OCI-LY3 (cell line): ENCODE measurements at regions not wholly inside any gene's neighbourhood (a gene's known extent, or its start where the extent isn't known, plus 50 kb on each side); places are given as distances from the start of the nearest gene placed in this dataset.
"Not testable (repeated sequence)": the region's sequence is repeated elsewhere in the genome, so short reads cannot be mapped to it uniquely, and the experiment has no call there.

Experiments used
- H2AFZ ChIP-seq: fragments of 200-600, 300-600 bp; shearing (Covaris generic); 2 replicates; pipeline ENCODE4 v1.6.0; 2014; ENCODE audit warnings: antibody characterized with exemption, low read depth, low read length
- H3K27ac ChIP-seq: fragments of 200-600, 300-600 bp; sonication (generic); 2 replicates; pipeline ENCODE4 v1.5.1; 2014; ENCODE audit warnings: mild to moderate bottlenecking, low read length, moderate library complexity, mixed read lengths
- H3K27me3 ChIP-seq: fragments of 200-600, 300-600 bp; sonication (generic); 2 replicates; pipeline ENCODE4 v1.6.1; 2014; ENCODE audit warnings: low read depth, low read length, mixed read lengths
- H3K36me3 ChIP-seq: fragments of 200-600, 300-600 bp; sonication (generic); replicated peaks from 2 replicates; pipeline ENCODE3; 2014; ENCODE audit warnings: low read depth, low read length, mixed read lengths
- H3K4me1 ChIP-seq: fragments of 300-600, 200-600 bp; sonication (generic); 2 replicates; pipeline ENCODE4 v1.6.1; 2014; ENCODE audit warnings: low read length, mixed read lengths
- H3K4me2 ChIP-seq: fragments of 200-600, 300-600 bp; sonication (generic); 2 replicates; pipeline ENCODE4 v1.6.1; 2014; ENCODE audit warnings: low read length, mixed read lengths
- H3K4me3 ChIP-seq: fragments of 300-600, 200-600 bp; sonication (generic); 2 replicates; pipeline ENCODE4 v1.5.1; 2014; ENCODE audit warnings: antibody characterized with exemption, mild to moderate bottlenecking, low read length, moderate library complexity
- H3K79me2 ChIP-seq: fragments of 300-600, 200-600 bp; shearing (Covaris generic); 2 replicates; pipeline ENCODE4 v1.6.1; 2014; ENCODE audit warnings: mild to moderate bottlenecking, low read length, mixed read lengths
- H3K9ac ChIP-seq: fragments of 300-600, 200-600 bp; shearing (Covaris generic); 2 replicates; pipeline ENCODE4 v1.6.0; 2014; ENCODE audit warnings: mild to moderate bottlenecking, low read length, moderate library complexity
- H3K9me3 ChIP-seq: fragments of 200-600, 300-600 bp; shearing (Covaris generic); 2 replicates; pipeline ENCODE4 v1.6.1; 2014; ENCODE audit warnings: low read length, mixed read lengths; ENCODE audit not compliant: insufficient read depth
- H4K20me1 ChIP-seq: fragments of 200-600, 300-600 bp; sonication (generic); 2 replicates; pipeline ENCODE4 v1.6.1; 2016; ENCODE audit warnings: low read length, mixed read lengths; ENCODE audit not compliant: insufficient read depth

DNA sequence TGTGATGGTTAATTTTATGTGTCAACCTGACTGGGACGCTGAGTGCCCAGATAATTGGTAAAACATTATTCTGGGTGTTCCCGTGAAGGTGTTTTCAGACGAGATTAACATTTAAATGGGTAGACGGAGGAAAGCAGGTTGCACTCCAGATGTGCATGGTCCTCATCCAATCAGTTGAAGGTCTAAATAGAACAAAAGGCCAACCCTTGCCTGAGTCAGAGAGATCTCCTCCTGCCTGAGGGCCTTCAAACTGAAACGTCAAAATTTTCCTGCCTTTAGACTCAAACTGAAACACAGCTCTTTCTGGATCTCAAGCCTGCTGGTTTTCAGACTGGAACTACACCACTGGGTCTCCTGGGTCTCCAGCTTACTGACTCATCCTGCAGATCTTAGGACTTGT is 73.5 kb downstream of the NPIPA8 start:
- not testable (repeated sequence) for H3K4me2 ChIP-seq, H3K36me3 ChIP-seq, H3K27me3 ChIP-seq, H2AFZ ChIP-seq, H3K4me1 ChIP-seq, H3K9me3 ChIP-seq, H3K27ac ChIP-seq, H3K79me2 ChIP-seq, H3K4me3 ChIP-seq, H3K9ac ChIP-seq, H4K20me1 ChIP-seq

DNA sequence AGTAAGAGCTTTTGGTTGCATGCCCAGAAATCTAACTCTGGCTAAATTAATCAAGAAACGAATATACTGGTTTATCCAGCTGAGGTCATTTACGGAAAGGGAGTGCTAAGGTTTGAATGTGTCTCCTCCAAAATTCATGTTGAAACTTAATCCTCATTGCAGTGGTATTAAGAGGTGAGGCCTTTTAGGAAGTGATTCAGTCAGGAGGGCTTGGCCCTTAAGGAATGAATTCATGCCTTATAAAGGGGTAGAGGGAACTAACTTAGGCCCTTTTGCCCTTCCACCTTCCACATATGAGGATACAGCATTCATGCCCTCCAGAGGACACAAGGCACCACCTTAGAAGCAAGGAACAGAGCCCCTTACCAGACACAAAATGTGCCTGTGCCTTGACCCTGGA is 74.7 kb downstream of the NPIPA8 start:
- not testable (repeated sequence) for H3K4me3 ChIP-seq, H3K79me2 ChIP-seq, H2AFZ ChIP-seq, H3K36me3 ChIP-seq, H3K4me1 ChIP-seq, H4K20me1 ChIP-seq, H3K9me3 ChIP-seq, H3K27me3 ChIP-seq, H3K27ac ChIP-seq, H3K4me2 ChIP-seq, H3K9ac ChIP-seq

DNA sequence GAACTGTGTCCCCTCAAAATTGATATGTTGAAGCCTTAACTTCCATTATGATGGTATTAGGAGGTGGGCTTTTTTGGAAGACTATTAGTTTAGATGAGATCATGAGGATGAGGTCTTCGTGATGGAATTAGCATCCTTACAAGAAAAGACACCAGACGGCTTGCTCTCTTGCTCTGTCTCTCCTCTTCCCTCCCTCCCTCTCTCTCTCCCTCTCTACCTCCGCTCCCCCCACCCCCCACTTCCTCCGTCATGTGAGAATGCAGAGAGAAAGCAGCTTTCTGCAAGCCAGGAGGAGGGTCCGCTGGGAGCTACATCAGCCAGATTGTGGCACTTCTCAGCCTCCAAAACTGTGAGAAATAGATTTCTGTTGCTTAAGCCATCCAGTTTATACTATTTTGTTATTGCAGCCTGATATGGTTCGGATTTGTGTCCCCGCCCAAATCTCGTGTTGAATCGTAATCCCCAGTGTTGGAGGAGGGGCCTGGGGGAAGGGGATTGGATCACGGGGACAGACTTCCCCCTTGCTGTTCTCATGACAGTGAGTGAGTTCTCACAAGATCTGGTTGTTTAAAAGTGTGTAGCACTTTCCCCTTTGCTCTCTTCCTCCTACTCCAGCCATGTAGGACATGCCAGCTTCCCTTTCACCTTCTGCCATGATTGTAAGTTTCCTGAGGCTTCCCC is 76.9 kb downstream of the NPIPA8 start:
- H4K20me1 ChIP-seq, H3K27me3 ChIP-seq, H3K79me2 ChIP-seq, H3K4me1 ChIP-seq, H3K4me3 ChIP-seq, H3K9me3 ChIP-seq, H2AFZ ChIP-seq, H3K27ac ChIP-seq, H3K36me3 ChIP-seq, H3K9ac ChIP-seq, H3K4me2 ChIP-seq: not testable (repeated sequence)

DNA sequence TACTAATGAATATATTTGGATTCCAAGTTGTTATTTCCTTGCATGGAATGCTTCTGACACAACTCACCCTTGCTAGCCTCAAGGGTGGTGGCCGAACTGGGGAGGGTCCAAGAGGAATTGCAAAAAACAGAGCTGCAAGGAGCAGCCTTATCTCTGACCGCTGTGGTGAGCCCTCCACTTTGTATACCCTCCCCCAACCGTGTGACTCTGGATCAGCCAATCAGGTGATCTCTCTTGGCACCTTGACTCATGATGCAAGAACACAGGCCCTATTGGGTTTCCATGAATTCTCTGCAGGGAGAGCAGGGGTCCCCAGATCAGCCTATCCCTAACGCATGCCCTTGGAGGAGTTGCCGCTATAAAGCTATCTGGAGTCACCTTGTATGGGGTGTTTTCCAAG is 83.6 kb downstream of the NPIPA8 start:
- H3K4me3 ChIP-seq, H2AFZ ChIP-seq, H3K79me2 ChIP-seq, H3K4me2 ChIP-seq, H3K27me3 ChIP-seq, H3K27ac ChIP-seq, H3K36me3 ChIP-seq, H3K9me3 ChIP-seq, H3K9ac ChIP-seq, H4K20me1 ChIP-seq, H3K4me1 ChIP-seq: not testable (repeated sequence)

DNA sequence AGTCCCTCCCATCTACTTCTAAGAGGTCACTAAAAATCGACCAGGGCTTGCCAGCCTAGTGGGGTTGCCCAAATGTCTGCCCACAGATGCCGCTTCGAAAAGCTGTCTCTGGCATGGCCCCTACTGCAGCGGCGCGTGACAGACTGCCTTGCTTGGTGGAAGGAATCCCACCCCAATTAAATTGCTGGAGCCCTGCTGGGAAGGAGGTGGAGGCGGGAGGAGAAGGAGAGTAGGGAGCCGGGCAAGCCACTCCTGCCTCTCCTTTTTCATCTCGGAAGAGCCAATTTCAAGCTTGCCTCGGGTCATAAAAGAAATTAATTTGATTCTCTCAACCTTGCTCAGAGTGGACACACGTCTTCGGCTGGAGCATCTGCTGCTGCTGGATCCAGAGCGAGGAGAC is 106.0 kb downstream of the NPIPA8 start:
- not testable (repeated sequence) for H3K27ac ChIP-seq, H3K4me1 ChIP-seq, H3K4me3 ChIP-seq, H3K9me3 ChIP-seq, H3K79me2 ChIP-seq, H3K9ac ChIP-seq, H3K4me2 ChIP-seq, H2AFZ ChIP-seq, H3K27me3 ChIP-seq, H3K36me3 ChIP-seq, H4K20me1 ChIP-seq

DNA sequence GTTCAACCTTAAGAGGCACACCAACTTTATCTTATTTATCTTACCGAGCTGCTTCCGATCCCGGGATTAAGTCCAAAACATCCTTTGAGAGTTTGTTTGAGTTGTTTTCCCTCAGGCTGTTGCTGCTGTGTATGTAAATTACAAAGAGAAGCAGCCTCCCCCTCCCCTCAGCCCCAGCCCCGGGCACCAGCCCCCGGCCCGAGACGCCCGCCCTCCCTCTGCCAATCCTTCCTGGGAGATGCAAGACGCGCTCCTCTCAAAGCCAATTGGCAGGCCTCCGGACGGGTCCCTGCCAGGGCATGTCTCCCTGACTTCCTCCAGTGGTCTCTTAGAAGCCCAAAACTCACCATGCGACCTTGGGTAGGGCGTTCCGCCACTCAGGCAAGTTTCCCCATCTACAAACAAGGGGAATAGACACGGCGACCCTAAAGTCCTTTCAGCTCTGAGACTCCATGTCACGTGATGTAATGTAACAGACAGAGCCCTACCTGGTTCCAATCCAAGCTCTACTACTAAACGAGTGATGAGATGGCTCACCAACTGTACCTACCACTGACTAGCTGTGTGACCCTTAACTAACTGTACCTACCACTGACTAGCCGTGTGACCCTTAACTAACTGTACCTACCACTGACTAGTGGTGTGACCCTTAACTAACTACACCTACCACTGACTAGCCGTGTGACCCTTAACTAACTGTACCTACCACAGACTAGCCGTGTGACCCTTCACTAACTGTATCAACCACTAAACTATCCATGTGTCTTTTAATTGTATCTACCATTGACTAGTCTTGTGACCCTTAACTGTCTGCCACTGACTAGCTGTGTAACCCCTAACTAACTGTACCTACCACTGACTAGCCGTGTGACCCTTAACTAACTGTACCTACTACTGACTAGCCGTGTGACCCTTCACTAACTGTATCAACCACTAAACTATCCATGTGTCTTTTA is 114.2 kb downstream of the NPIPA8 start:
- H4K20me1 ChIP-seq, H3K9ac ChIP-seq, H3K27ac ChIP-seq, H3K27me3 ChIP-seq, H3K36me3 ChIP-seq, H3K4me3 ChIP-seq, H3K79me2 ChIP-seq, H3K4me1 ChIP-seq, H3K4me2 ChIP-seq, H3K9me3 ChIP-seq, H2AFZ ChIP-seq: not testable (repeated sequence)

DNA sequence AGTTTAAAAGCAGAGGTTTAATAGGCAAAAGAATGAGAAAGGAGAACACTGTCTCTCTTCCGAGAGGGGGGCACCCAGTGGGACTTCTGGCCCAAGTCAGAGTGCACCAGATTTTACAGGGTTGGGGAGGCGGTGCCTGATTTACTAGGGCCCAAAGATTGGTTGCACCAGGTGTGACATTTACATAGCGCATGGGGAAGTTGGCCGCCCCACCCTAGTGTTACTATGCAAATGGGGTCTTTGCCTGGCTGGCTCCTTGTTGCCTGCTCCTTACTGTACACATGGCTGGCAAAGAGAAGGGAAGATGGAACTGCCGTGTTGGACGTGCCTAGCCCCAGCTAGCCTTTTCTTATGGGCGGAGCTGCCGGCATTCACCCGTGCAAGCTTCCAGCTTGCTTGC is 118.8 kb downstream of the NPIPA8 start:
- not testable (repeated sequence) for H3K4me3 ChIP-seq, H3K79me2 ChIP-seq, H3K9me3 ChIP-seq, H3K4me2 ChIP-seq, H3K4me1 ChIP-seq, H2AFZ ChIP-seq, H4K20me1 ChIP-seq, H3K36me3 ChIP-seq, H3K9ac ChIP-seq, H3K27me3 ChIP-seq, H3K27ac ChIP-seq

DNA sequence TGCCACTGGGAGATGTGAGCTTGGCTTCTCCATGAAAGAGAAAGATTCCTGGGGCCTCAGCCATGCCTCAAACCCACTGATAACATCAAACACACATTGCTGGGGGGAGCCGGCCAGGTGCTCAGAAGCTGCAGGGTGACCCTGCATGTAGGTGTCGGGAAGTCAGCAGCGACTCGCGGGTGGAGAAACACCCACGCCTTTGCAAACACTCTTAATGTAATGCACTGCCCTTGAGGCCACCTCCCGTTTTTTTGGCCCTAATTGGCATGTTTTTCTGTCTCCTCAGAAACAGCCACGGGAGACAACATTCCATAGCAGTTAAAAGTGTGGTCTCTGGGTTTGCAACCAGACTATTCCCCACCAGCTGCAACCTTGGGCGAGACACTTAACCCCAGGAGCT is 119.7 kb downstream of the NPIPA8 start:
- not testable (repeated sequence) for H3K36me3 ChIP-seq, H3K9me3 ChIP-seq, H3K4me1 ChIP-seq, H3K4me3 ChIP-seq, H2AFZ ChIP-seq, H3K27ac ChIP-seq, H3K27me3 ChIP-seq, H3K9ac ChIP-seq, H3K4me2 ChIP-seq, H4K20me1 ChIP-seq, H3K79me2 ChIP-seq

DNA sequence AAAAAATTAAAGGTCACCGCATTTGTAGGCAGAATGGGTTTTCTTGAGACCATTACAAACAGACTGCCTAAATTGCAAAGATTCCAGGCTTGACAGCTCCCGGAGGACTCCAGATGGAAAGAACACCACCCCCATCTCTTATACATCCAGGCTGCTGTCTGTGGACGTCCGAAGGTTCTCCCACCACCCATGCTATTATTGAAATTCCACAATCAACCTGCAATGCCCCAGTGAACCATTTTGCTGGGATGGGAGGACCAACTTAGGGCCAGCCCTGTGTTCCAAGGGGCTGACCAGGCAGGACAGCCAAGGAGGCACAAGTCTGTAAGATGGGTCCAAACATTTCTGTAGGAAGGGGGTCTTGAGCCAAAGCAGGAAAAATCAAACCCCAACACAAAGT is 122.7 kb downstream of the NPIPA8 start:
- H3K36me3 ChIP-seq: not testable (repeated sequence)

More for the DNA sequence above, 122.7 kb downstream of the NPIPA8 start:
- H3K4me2 ChIP-seq, H3K4me1 ChIP-seq, H2AFZ ChIP-seq, H3K9me3 ChIP-seq, H3K9ac ChIP-seq, H3K79me2 ChIP-seq, H3K27ac ChIP-seq, H4K20me1 ChIP-seq, H3K27me3 ChIP-seq, H3K4me3 ChIP-seq: not testable (repeated sequence)
